Left cardiac atrium (tissue), 4 donors: ENCODE measurements at regions not wholly inside any gene's neighbourhood (a gene's known extent, or its start where the extent isn't known, plus 50 kb on each side); places are given as distances from the start of the nearest gene placed in this dataset.

ENCODE experiments used
- ATAC-seq, 2 donors: fragments of 200-7000 bp; cut with Tn5 transposase; one replicate each; pipeline ENCODE4 v1.9.1; 2020; ENCODE audit warnings: mild to moderate bottlenecking in 2 of 2, moderate library complexity in 2 of 2
- DNase-seq: peaks from one replicate; pipeline ENCODE4 v3.0.0-alpha.2; 2020
- intact Hi-C, 2 donors: fragments of 100-400 bp; cut with DNase I; formaldehyde crosslinking; loops; one replicate each; pipeline versions ENCODE4 v1.14.1 to v1.15.1; 2022 to 2023
- donor health status: DM: no; HTN: yes; CAD: no.
- donor health status: DM: no; HTN: yes; CAD: no; lungs with severe emphysema.
- donor health status: DM: yes; HTN: yes; CAD: no.
- donor health status: Dilated cardiomyopathy.

DNA sequence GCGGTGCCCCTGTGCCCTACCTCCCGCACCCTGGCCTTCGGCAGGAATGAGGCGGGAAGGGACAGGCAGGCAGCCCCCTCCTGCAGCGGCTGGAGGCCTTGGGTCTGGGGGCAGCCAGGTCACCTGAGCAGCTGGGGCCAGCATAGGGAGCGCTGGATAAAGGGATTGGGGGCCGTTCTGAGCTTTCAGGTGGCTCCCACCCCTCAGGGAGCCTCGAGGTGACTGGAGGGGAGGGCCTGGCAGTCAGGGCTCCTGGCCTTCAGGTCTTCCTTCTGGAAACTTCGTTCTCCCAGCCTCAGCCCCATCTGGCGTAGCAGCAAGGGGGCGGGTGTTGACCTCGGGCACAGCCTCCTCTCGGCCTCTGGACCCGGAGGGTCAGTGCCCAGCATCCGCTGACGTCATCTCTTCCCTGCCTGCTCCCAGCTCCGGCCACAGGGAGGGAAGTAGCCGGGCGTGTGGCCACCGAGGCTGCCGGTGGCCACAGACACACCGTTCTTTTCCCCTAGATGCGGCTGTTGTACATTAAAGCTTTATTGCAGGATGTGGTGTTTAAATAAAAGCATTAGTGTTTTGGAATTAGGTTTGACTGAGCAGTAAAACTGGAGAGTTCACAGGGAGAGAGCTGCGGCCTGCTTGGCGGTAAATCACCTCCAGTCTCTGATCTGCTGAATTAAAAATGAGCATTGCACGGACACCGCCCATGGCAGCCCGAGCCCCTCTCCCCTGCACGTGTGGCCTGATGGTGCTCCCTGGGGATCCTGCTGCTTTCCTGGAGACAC is 80.0 kb upstream of the GATA5 start:
- no peak for ATAC-seq
- intact Hi-C loops = no loop called here

DNA sequence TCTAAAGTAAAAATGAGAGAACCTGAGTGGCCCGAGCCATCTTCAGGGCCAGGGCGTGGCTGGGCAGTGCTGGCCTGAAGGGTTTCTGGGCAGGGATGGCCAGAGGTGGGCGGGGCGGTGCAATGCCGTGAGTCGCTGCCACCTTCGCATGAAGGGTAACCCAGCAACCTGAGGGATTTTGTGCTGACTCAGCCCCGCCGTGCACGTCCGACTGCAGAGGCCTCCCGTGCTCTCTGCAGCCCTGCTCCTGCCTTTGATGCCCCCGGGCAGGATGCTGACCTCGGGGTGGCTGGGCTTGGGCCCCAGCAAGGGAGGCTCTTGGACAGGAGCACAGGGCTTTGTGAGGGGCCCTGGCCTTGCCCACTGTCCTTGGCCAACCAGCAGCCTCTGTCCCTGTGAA is 81.7 kb upstream of the GATA5 start:
- intact Hi-C loops = no loop called here
- DNase-seq (no peak), ATAC-seq (peak; percentile 2 to 6)

More for the DNA sequence above, 80.0 kb upstream of the GATA5 start:
- DNase-seq = no peak

DNA sequence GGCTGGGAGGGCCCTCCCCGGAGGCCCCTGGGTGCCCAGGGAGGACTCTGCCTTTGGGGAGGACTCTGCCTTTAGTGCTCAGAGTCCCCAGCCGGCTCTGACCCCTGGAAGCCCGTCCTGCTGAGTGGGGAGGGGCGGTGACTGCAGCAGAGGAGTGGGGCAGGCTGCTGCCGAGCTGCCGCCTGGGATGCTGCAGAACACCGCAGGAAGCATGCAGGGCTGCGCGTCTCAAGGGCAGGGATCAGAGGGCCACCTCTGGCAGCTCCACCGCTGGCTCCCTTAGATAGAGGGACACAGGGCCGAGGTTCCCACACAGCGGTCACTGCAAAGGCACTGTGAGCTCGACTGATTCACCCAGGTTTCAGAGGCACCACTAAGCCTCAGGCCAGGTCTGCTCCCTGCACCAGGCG is 82.2 kb upstream of the GATA5 start:
- peak; percentile 2 to 21 for ATAC-seq
- intact Hi-C loops = no loop called here
- no peak for DNase-seq

DNA sequence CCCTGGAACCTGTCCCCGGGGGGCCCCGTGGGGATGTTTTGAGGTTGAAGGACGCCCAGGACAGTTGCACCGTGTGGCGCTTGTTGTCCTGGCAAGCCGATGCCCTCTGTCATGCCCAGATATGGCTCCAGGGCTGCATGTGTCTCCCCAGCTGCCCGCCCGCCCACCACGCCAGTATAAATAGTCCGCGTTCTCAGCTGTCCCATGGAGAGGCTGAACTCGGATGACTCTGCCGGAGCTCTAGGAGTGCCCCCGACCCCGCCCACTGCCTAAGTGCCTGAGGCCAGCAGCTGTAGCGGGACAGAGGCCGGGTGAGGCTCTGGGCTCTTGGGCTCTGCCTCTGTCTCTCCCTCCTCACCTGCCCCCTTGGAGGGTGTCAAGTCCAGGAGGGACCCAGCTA is 83.0 kb upstream of the GATA5 start:
- ATAC-seq (peak; percentile 64 to 69), DNase-seq (peak; percentile 69)
- intact Hi-C loops = no loop called here

GRCh38 chr20:62560162-62560561 is 82.1 kb upstream of the SLCO4A1 start:
- no peak for DNase-seq
- intact Hi-C loops = no loop called here
- ATAC-seq = no peak

DNA sequence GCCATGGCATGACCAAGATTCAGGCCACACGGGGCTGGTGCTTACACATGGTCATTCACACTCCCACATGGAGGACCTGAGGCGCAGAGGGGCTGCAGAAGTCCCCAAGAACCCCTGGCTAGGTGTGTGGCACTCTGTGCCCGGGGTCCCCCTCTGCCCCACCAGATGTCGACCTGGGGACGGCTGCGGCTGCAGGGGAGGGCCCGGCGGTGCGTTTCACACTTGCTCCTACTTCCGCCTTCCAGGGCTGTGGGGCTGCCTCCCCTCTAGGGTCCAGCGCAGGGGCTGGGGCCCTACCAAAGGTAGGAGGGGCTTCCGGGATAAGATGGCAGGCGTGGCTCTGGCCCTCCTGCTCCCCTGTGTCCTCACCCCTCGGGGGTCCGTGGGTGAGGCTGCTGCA is 81.1 kb upstream of the SLCO4A1 start:
- ATAC-seq (no peak), DNase-seq (no peak)
- intact Hi-C loops = no loop called here

DNA sequence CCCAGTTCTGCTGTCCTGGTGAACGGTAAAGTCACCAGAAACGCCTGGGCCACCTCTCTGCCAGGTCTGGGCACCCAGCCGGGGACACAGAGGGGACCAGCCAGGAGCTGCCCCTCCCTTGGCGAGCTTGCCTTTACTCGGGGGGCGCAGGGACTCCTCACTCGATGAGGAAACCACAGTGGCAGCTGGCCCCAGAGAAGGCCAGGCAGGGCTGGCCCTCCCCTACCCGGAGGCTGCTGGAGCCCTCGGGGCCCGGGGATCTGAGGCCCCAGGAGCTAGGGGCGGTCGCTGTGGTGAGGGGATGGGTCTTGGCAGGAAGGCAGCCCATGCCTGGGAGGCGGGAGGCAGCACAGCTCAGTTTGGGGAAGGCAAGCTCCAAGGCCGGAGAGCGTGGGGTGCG is 80.4 kb upstream of the SLCO4A1 start:
- DNase-seq (no peak), ATAC-seq (no peak)
- intact Hi-C loops = no loop called here

- no peak for DNase-seq
- intact Hi-C loops = no loop called here
- no peak for ATAC-seq
Observed at GRCh38 chr20:62562831-62563230, 79.5 kb upstream of the SLCO4A1 start.

DNA sequence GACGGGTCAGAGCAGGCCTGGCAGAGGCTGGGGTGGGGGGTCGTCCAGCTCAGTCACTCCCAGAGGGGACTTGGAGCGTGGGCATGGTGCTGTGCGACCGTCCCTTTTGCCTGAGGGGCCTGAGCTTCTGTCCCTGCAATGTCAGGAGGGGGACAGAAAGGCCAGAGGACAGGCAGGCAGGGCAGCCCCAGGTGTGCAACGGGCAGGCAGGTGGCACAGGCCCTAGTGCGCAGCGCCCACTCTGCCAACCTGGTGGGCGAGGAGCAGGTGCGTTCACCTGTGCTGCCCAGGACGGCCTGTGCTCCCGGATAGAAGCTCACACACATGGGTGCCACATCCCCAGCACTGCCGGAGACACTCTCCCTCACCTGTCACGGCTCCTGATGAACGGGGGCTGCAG is 78.7 kb upstream of the SLCO4A1 start:
- ATAC-seq (no peak), DNase-seq (no peak)
- intact Hi-C loops = no loop called here

GRCh38 chr20:62564456-62565245 is 77.7 kb upstream of the SLCO4A1 start:
- DNase-seq (no peak), ATAC-seq (no peak)
- intact Hi-C loops = no loop called here

DNA sequence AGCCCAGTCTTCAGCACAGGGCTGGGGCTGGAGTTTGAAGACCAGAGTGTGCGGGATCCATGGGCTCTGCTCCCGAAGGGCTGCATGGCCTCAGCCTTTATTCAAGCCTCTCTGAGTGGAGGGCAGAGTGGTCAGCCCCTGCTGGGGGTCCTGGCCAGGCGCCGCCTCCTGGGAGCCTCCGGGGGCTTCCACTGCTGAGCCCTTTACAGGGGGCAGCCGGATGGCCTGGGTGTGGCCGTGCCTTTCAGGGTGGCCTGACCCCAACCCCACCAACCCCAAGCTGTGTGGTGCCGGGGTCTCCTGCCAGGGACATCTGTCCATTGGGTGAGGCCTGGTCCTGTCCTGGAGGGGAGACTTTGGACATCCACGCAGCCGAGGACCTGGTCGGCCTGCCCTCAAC is 76.0 kb upstream of the SLCO4A1 start:
- intact Hi-C loops = no loop called here
- ATAC-seq = no peak
- no peak for DNase-seq

- ATAC-seq (no peak), DNase-seq (no peak)
- intact Hi-C loops = no loop called here
Observed at GRCh38 chr20:62566771-62567170, 75.5 kb upstream of the SLCO4A1 start.

DNA sequence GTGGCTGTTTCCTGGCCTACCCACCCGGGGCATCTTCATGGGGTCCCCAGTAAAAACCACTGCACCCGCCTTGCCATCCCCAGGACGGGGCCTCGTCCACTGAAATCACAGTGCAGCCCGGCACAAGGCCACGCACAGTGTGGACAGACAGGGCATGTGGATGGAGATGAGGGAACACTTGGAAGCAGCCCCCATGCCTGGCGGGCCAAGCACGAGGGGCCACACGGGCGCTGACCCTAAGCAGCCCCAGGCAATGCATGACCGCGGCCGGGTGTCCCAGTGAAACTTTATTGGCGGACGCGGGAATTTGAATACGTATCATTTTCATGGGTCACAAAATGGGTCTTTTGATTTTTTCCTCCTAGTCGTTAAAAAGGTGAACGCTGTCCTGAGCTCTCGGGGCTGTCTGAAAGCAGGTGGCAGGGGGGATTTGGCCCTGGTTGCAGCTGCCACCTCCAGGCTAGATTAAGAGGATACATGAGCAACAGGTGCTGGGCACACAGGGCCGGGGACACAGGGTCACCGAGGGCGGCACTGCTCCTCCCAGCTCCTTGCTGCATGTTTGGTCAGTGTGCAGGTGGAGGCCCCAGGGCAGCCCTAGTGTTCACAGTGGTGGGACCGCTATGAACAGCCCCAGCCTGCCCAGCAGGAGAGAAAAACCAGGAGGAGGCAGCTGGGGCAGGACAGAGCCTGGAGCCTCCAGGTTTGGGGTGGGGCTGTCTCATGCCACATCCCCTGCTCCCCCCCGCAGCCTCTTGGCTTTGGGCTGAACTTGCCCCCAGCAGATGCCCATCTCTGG is 74.9 kb upstream of the SLCO4A1 start:
- ATAC-seq = no peak
- intact Hi-C loops = no loop called here
- DNase-seq = no peak

DNA sequence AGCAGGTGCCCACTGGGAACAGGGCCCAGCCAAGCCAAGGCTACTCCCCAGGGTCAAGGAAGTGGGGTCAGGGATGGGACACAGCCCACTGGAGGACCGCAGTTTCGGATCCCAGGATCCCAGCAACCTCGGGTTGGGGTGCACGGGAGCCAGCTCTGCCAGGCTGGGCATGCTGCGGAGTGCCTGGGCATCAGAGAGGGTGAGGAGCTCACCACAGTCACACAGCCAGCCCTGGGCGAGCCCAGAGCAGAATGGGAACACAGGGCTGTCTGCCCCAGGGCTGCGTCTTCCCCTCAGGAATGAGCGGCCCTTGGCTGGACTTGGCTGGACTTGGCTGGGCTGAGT is 74.3 kb upstream of the SLCO4A1 start:
- intact Hi-C loops = no loop called here
- no peak for DNase-seq
- no peak for ATAC-seq

DNA sequence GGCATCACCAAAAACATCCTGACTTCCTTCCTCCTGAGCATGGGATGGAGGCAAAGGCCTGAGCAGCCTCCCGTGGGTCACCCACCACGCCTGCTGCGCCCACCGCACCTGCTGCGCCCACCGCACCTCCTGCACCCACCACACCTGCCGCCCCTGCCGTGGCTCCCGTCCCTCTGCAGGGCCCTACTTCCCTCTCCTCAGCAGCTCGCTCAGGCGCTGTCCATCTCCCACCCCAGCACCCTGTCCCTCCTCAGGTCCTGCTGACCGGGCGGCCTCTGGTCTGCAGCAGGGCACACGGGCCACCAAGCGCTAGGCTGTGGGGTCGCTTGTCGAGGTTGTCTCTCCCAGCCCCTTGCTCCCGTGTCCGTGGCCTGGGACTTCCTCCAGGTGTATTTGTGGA is 72.7 kb upstream of the SLCO4A1 start:
- DNase-seq = no peak
- no peak for ATAC-seq
- intact Hi-C loops = no loop called here

DNA sequence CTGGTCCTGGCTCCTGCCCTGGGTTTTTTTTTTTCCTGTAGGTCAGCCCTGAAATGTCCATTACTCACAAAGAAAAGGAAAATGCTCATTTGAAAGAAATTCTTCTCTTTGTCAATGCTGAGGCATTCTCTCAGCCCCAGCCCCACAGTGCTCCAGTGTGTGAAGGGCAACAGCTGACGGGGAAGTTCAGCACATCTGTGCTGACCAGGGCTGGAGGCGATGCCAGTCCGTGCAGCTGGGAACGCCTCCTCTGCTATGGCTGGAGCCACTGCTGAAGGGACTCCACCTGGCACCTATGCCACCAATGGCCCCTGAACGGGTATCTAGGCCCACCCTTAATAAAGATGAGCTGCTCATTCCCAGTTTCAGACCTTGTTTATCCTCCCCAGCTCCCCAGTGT is 71.9 kb upstream of the SLCO4A1 start:
- ATAC-seq (peak in 1 of 2 donors; percentile 0), DNase-seq (no peak)
- intact Hi-C loops = no loop called here

GRCh38 chr20:62570897-62571668 is 71.2 kb upstream of the SLCO4A1 start:
- ATAC-seq (peak; percentile 12 to 23), DNase-seq (no peak)
- intact Hi-C loops = no loop called here

- intact Hi-C loops = no loop called here
- peak; percentile 54 for ATAC-seq
- no peak for DNase-seq
Observed at GRCh38 chr20:62571669-62572344, 70.5 kb upstream of the SLCO4A1 start.

DNA sequence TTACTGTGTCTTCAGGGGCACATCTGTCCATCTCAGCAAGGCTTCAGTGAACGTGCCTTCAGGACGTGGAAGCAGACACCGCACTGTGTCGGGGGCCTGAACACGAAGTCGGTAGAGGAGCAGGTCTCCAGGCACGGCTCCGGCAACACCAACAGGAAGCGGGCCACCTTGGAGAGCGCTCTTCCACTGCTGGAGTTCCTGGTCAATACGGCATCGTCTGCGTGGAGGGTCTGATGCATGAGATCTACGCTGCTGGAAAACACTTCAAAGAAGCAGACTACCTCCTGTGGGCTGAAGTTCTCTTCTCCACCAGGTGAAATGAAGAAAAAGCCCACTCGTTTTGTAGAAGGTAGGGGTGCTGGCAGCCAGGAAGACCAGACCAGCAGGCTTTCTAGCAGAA is 69.3 kb upstream of the SLCO4A1 start:
- intact Hi-C loops = no loop called here
- DNase-seq (no peak), ATAC-seq (no peak)
